ENCODE measurements at regions not wholly inside any gene's neighbourhood (a gene's known extent, or its start where the extent isn't known, plus 50 kb on each side); places are given as distances from the start of the nearest gene placed in this dataset.

- Histone ChIP-seq H3K4me3 (ENCODE audit: low read depth in 2 of 2, low read length in 2 of 2) (no peak overlapping the region), H3K4me1 (ENCODE audit: control insufficient read depth, insufficient read depth, low read length) (no peaks in the 10 kb centered on the region), H3K27ac (ENCODE audit: low read length) (no peak overlapping the region), H3K27me3 (ENCODE audit: control insufficient read depth, insufficient read depth, low read length) (peaks cover 7% of the 10 kb centered on the region; the same call in 1 of the 2 replicates), H3K9me3 (ENCODE audit: control insufficient read depth, insufficient read depth, low read depth, low read length) (no peaks in the 10 kb centered on the region), H3K36me3 (ENCODE audit: control insufficient read depth, insufficient read depth, low read length) (no peaks in the 10 kb centered on the region)
- in situ Hi-C loops (cut with HindIII; ENCODE audit: low pct_unique_long_range_greater_than_20kb, low sequenced_read_pairs) (no loop called here), intact Hi-C loops (cut with micrococcal nuclease; ENCODE audit: unreplicated experiment) (no loop called here)
- no TSS peak for BruUV-seq (replicated peaks)
- no peak for DNase-seq (ENCODE audit: low read depth, low spot score)
- ChIA-PET CTCF (no interaction called here), POLR2A (no interaction called here)
- no peak for ATAC-seq
- TF ChIP-seq, protein P1, sequence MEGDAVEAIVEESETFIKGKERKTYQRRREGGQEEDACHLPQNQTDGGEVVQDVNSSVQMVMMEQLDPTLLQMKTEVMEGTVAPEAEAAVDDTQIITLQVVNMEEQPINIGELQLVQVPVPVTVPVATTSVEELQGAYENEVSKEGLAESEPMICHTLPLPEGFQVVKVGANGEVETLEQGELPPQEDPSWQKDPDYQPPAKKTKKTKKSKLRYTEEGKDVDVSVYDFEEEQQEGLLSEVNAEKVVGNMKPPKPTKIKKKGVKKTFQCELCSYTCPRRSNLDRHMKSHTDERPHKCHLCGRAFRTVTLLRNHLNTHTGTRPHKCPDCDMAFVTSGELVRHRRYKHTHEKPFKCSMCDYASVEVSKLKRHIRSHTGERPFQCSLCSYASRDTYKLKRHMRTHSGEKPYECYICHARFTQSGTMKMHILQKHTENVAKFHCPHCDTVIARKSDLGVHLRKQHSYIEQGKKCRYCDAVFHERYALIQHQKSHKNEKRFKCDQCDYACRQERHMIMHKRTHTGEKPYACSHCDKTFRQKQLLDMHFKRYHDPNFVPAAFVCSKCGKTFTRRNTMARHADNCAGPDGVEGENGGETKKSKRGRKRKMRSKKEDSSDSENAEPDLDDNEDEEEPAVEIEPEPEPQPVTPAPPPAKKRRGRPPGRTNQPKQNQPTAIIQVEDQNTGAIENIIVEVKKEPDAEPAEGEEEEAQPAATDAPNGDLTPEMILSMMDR (IDR thresholded peaks at IDR 0.05) = no peak
- no peak for TF ChIP-seq POLR2AphosphoS5 (IDR thresholded peaks at IDR 0.05; ENCODE audit: low read depth, low read length)
- no peak for TF ChIP-seq SIN3A (IDR thresholded peaks at IDR 0.05; ENCODE audit: borderline replicate concordance, insufficient read depth, low read depth, low read length)
- TF ChIP-seq, protein P2, sequence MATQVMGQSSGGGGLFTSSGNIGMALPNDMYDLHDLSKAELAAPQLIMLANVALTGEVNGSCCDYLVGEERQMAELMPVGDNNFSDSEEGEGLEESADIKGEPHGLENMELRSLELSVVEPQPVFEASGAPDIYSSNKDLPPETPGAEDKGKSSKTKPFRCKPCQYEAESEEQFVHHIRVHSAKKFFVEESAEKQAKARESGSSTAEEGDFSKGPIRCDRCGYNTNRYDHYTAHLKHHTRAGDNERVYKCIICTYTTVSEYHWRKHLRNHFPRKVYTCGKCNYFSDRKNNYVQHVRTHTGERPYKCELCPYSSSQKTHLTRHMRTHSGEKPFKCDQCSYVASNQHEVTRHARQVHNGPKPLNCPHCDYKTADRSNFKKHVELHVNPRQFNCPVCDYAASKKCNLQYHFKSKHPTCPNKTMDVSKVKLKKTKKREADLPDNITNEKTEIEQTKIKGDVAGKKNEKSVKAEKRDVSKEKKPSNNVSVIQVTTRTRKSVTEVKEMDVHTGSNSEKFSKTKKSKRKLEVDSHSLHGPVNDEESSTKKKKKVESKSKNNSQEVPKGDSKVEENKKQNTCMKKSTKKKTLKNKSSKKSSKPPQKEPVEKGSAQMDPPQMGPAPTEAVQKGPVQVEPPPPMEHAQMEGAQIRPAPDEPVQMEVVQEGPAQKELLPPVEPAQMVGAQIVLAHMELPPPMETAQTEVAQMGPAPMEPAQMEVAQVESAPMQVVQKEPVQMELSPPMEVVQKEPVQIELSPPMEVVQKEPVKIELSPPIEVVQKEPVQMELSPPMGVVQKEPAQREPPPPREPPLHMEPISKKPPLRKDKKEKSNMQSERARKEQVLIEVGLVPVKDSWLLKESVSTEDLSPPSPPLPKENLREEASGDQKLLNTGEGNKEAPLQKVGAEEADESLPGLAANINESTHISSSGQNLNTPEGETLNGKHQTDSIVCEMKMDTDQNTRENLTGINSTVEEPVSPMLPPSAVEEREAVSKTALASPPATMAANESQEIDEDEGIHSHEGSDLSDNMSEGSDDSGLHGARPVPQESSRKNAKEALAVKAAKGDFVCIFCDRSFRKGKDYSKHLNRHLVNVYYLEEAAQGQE (IDR thresholded peaks at IDR 0.05; ENCODE audit: insufficient read depth in 1 of 2, low read depth in 2 of 2, low read length in 1 of 2) = no peak
- no peak for TF ChIP-seq TCF7L2 (IDR thresholded peaks at IDR 0.05; ENCODE audit: low read depth, low read length)
Measured at GRCh38 chr11:116646191-116646590, 126.6 kb downstream of the BUD13 start.

DNA sequence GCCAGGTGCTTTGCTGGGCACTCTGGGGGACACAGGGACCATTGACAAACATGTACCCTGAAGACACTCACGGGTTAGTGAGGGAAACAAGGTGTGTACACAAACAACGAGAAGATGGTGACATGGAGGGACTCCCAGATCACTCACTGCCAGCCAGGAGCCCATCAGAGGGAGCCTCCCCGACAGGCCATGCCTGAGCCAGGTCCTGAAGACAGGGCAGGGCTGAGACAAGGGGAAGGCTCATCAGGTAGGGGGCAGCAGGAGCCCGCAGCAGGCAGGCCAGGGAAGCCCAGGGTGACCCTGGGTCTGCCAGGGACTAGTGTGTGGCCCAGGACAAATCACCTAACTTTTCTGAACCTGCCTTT is 127.9 kb downstream of the BUD13 start:
- DNase-seq (ENCODE audit: low read depth, low spot score) (no peak), ATAC-seq (no peak; the same call in 1 of the 2 replicates)
- Histone ChIP-seq H3K4me3 (ENCODE audit: low read depth in 2 of 2, low read length in 2 of 2) (no peak overlapping the region), H3K36me3 (ENCODE audit: control insufficient read depth, insufficient read depth, low read length) (no peaks in the 10 kb centered on the region), H3K4me1 (ENCODE audit: control insufficient read depth, insufficient read depth, low read length) (no peaks in the 10 kb centered on the region), H3K27ac (ENCODE audit: low read length) (no peak overlapping the region), H3K27me3 (ENCODE audit: control insufficient read depth, insufficient read depth, low read length) (peaks cover 7% of the 10 kb centered on the region; the same call in 1 of the 2 replicates), H3K9me3 (ENCODE audit: control insufficient read depth, insufficient read depth, low read depth, low read length) (no peaks in the 10 kb centered on the region)
- BruUV-seq (replicated peaks) = no TSS peak
- intact Hi-C loops (cut with micrococcal nuclease; ENCODE audit: unreplicated experiment) = loop anchor here (5.0 kb wide), 1 partner anchor 368 kb away; no protein-coding TSS in a partner anchor
- ChIA-PET POLR2A (no interaction called here), CTCF (interaction anchor here (0.8 kb wide), 1 partner anchor 1119 kb away, joined by 3 read pairs; no protein-coding TSS in a partner anchor)
- in situ Hi-C loops (cut with HindIII; ENCODE audit: low pct_unique_long_range_greater_than_20kb, low sequenced_read_pairs) = no loop called here
- TF ChIP-seq TCF7L2 (IDR thresholded peaks at IDR 0.05; ENCODE audit: low read depth, low read length) = no peak
- TF ChIP-seq, protein P1 (IDR thresholded peaks at IDR 0.05) = no peak
- no peak for TF ChIP-seq POLR2AphosphoS5 (IDR thresholded peaks at IDR 0.05; ENCODE audit: low read depth, low read length)
- TF ChIP-seq, protein P2 (IDR thresholded peaks at IDR 0.05; ENCODE audit: insufficient read depth in 1 of 2, low read depth in 2 of 2, low read length in 1 of 2) = no peak
- TF ChIP-seq SIN3A (IDR thresholded peaks at IDR 0.05; ENCODE audit: borderline replicate concordance, insufficient read depth, low read depth, low read length) = no peak
